Parathyroid adenoma (tissue), 2 donors: ENCODE measurements at regions not wholly inside any gene's neighbourhood (a gene's known extent, or its start where the extent isn't known, plus 50 kb on each side); places are given as distances from the start of the nearest gene placed in this dataset.
"Not testable (repeated sequence)": the region's sequence is repeated elsewhere in the genome, so short reads cannot be mapped to it uniquely, and the experiment has no call there.

Experiments used
- H2AFZ ChIP-seq: fragments of 300-600 bp; sonication (generic); one replicate; pipeline ENCODE4 v1.7.0; 2017; ENCODE audit warnings: antibody characterized with exemption, mild to moderate bottlenecking
- H3K27ac ChIP-seq: fragments of 300-600 bp; sonication (generic); one replicate; pipeline ENCODE4 v1.7.0; 2017
- H3K27me3 ChIP-seq: fragments of 300-600 bp; sonication (generic); one replicate; pipeline ENCODE4 v1.7.0; 2017; ENCODE audit warnings: low read length; ENCODE audit not compliant: control insufficient read depth, insufficient read depth
- H3K36me3 ChIP-seq: fragments of 300-600 bp; sonication (generic); one replicate; pipeline ENCODE4 v1.7.0; 2017; ENCODE audit warnings: low read length; ENCODE audit not compliant: control insufficient read depth, insufficient read depth
- H3K4me1 ChIP-seq: fragments of 300-600 bp; sonication (generic); one replicate; pipeline ENCODE4 v1.7.0; 2017; ENCODE audit warnings: control low read depth
- H3K4me2 ChIP-seq: fragments of 300-600 bp; sonication (generic); one replicate; pipeline ENCODE4 v1.7.0; 2017; ENCODE audit warnings: low read length
- H3K4me3 ChIP-seq: fragments of 300-600 bp; sonication (generic); one replicate; pipeline ENCODE4 v1.7.0; 2017; ENCODE audit warnings: low read depth, low read length
- H3K79me2 ChIP-seq: fragments of 300-600 bp; sonication (generic); one replicate; pipeline ENCODE4 v1.7.0; 2017; ENCODE audit warnings: control low read depth
- H3K9ac ChIP-seq: fragments of 300-600 bp; sonication (generic); one replicate; pipeline ENCODE4 v1.7.0; 2017; ENCODE audit warnings: mild to moderate bottlenecking
- H3K9me3 ChIP-seq: fragments of 300-600 bp; sonication (generic); one replicate; pipeline ENCODE4 v1.7.0; 2017; ENCODE audit warnings: low read length; ENCODE audit not compliant: control insufficient read depth
- CTCF ChIP-seq: fragments of 300-600 bp; sonication (generic); IDR thresholded peaks from one replicate; pipeline ENCODE4 v1.7.0; 2017; ENCODE audit warnings: antibody characterized with exemption, mild to moderate bottlenecking
- donor health status: primary hyperparathyroidism.

- no peaks in the 10 kb centered on the region for H3K9me3 ChIP-seq
Observed at GRCh38 chr7:24390376-24391157, 106.6 kb downstream of the NPY start.

GRCh38 chr7:24392774-24393173 is 108.8 kb downstream of the NPY start:
- H3K9ac ChIP-seq, result no peak overlapping the region
- TF ChIP-seq CTCF, result no peak
- H3K9me3 ChIP-seq, result no peaks in the 10 kb centered on the region
- H3K79me2 ChIP-seq, result no peaks in the 10 kb centered on the region
- no peaks in the 10 kb centered on the region for H3K27me3 ChIP-seq
- H3K36me3 ChIP-seq, result no peaks in the 10 kb centered on the region
- H3K4me2 ChIP-seq, result no peak overlapping the region
- no peaks in the 10 kb centered on the region for H3K4me1 ChIP-seq
- H2AFZ ChIP-seq, result no peak overlapping the region
- no peak overlapping the region for H3K27ac ChIP-seq
- no peak overlapping the region for H3K4me3 ChIP-seq

More at GRCh38 chr7:24390376-24391157, 106.6 kb downstream of the NPY start:
- Histone ChIP-seq H3K27me3 (no peaks in the 10 kb centered on the region), H2AFZ (no peak overlapping the region), H3K79me2 (no peaks in the 10 kb centered on the region), H3K27ac (no peak overlapping the region), H3K4me1 (no peaks in the 10 kb centered on the region), H3K4me3 (no peak overlapping the region), H3K9ac (no peak overlapping the region), H3K36me3 (no peaks in the 10 kb centered on the region), H3K4me2 (no peak overlapping the region)
- TF ChIP-seq CTCF, result no peak

- Histone ChIP-seq H3K9me3 (no peaks in the 10 kb centered on the region), H3K79me2 (no peaks in the 10 kb centered on the region), H3K4me2 (no peak overlapping the region), H2AFZ (no peak overlapping the region), H3K4me1 (no peaks in the 10 kb centered on the region), H3K27me3 (no peaks in the 10 kb centered on the region), H3K27ac (no peak overlapping the region), H3K4me3 (no peak overlapping the region), H3K9ac (no peak overlapping the region), H3K36me3 (no peaks in the 10 kb centered on the region)
- no peak for TF ChIP-seq CTCF
Observed at GRCh38 chr7:24395512-24395911, 111.5 kb downstream of the NPY start.

- H3K9me3 ChIP-seq, H3K4me3 ChIP-seq, H3K79me2 ChIP-seq, H3K4me1 ChIP-seq, H3K27ac ChIP-seq, H3K4me2 ChIP-seq, H3K36me3 ChIP-seq, H3K27me3 ChIP-seq, H3K9ac ChIP-seq, H2AFZ ChIP-seq: not testable (repeated sequence)
Observed at GRCh38 chr7:24396387-24396786, 112.4 kb downstream of the NPY start.

- H3K27ac ChIP-seq, result no peak overlapping the region
- H3K36me3 ChIP-seq, result no peaks in the 10 kb centered on the region
- no peaks in the 10 kb centered on the region for H3K9me3 ChIP-seq
- H3K79me2 ChIP-seq, result no peaks in the 10 kb centered on the region
- H3K4me2 ChIP-seq, result no peak overlapping the region
- peak; percentile 22 for TF ChIP-seq CTCF
- no peak overlapping the region for H3K4me3 ChIP-seq
- no peaks in the 10 kb centered on the region for H3K4me1 ChIP-seq
- H3K9ac ChIP-seq, result no peak overlapping the region
- peak overlapping the region; percentile 75 for H2AFZ ChIP-seq
- H3K27me3 ChIP-seq, result no peaks in the 10 kb centered on the region
Observed at GRCh38 chr7:24401628-24402593, 117.9 kb downstream of the NPY start.
